Vagina (tissue), 2 donors: ENCODE measurements at regions not wholly inside any gene's neighbourhood (a gene's known extent, or its start where the extent isn't known, plus 50 kb on each side); places are given as distances from the start of the nearest gene placed in this dataset.

Source experiments
- DNase-seq, 2 donors: peaks; one replicate each; pipeline ENCODE4 v3.0.0-alpha.2; 2017; ENCODE audit errors: extremely low spot score in 2 of 2
- H3K27ac ChIP-seq: fragments of 200-600 bp; sonication (generic); one replicate; pipeline ENCODE4 v1.5.1; 2019
- H3K27me3 ChIP-seq: fragments of 200-600 bp; sonication (generic); one replicate; pipeline ENCODE4 v1.5.1; 2019
- H3K36me3 ChIP-seq, 2 donors: fragments of 200-600 bp; sonication (generic); one replicate each; pipeline ENCODE4 v1.5.1; 2017 to 2019
- H3K4me1 ChIP-seq: fragments of 200-600 bp; sonication (generic); one replicate; pipeline ENCODE4 v1.5.1; 2019
- H3K4me3 ChIP-seq, 2 donors: fragments of 200-600 bp; sonication (generic); 1 replicate in 1 of 2; 2 replicates in 1 of 2; pipeline ENCODE4 v1.5.1; 2016 to 2019
- H3K9me3 ChIP-seq: fragments of 200-600 bp; sonication (generic); one replicate; pipeline ENCODE4 v1.5.1; 2019
- POLR2A ChIP-seq, 2 donors: fragments of 450-650 bp; IDR thresholded peaks; one replicate each; pipeline ENCODE4 v1.6.1; 2017; ENCODE audit warnings: antibody characterized with exemption in 2 of 2, mild to moderate bottlenecking in 2 of 2, moderate library complexity in 2 of 2
- POLR2AphosphoS5 ChIP-seq, 2 donors: sonication (generic); formaldehyde crosslinking; IDR thresholded peaks; one replicate each; pipeline ENCODE4 v1.9.0; 2017; ENCODE audit warnings: antibody characterized with exemption in 2 of 2, mild to moderate bottlenecking in 2 of 2, low read depth in 1 of 2; ENCODE audit not compliant: insufficient read depth in 1 of 2
- intact Hi-C: fragments of 100-400 bp; cut with DNase I; formaldehyde crosslinking; loops from one replicate; pipeline ENCODE4 v1.15.1; 2023
- TF ChIP-seq, protein P1 (sequence below), 3 experiments: fragments of 450-650 bp in 2 of 3; fragments of 200-600 bp in 1 of 3; sonication (generic) in 1 of 3; IDR thresholded peaks; one replicate each; pipeline ENCODE4 v1.5.1; 2017 to 2019; ENCODE audit warnings: antibody characterized with exemption in 3 of 3, mild to moderate bottlenecking in 2 of 3, moderate library complexity in 2 of 3

GRCh38 chr5:125294844-125295243 is 548.4 kb upstream of the ZNF608 start:
- Histone ChIP-seq H3K27ac (no peak overlapping the region), H3K4me3 (no peak overlapping the region), H3K27me3 (no peaks in the 10 kb centered on the region), H3K9me3 (no peaks in the 10 kb centered on the region), H3K36me3 (no peaks in the 10 kb centered on the region), H3K4me1 (no peaks in the 10 kb centered on the region)
- intact Hi-C loops = no loop called here
- DNase-seq = no peak
- no peak for TF ChIP-seq POLR2A (IDR thresholded peaks at IDR 0.05)
- TF ChIP-seq POLR2AphosphoS5 (IDR thresholded peaks at IDR 0.05; ENCODE audit: insufficient read depth in 1 of 2, low read depth in 1 of 2) = no peak
- TF ChIP-seq, protein P1, sequence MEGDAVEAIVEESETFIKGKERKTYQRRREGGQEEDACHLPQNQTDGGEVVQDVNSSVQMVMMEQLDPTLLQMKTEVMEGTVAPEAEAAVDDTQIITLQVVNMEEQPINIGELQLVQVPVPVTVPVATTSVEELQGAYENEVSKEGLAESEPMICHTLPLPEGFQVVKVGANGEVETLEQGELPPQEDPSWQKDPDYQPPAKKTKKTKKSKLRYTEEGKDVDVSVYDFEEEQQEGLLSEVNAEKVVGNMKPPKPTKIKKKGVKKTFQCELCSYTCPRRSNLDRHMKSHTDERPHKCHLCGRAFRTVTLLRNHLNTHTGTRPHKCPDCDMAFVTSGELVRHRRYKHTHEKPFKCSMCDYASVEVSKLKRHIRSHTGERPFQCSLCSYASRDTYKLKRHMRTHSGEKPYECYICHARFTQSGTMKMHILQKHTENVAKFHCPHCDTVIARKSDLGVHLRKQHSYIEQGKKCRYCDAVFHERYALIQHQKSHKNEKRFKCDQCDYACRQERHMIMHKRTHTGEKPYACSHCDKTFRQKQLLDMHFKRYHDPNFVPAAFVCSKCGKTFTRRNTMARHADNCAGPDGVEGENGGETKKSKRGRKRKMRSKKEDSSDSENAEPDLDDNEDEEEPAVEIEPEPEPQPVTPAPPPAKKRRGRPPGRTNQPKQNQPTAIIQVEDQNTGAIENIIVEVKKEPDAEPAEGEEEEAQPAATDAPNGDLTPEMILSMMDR (IDR thresholded peaks at IDR 0.05) = no peak

DNA sequence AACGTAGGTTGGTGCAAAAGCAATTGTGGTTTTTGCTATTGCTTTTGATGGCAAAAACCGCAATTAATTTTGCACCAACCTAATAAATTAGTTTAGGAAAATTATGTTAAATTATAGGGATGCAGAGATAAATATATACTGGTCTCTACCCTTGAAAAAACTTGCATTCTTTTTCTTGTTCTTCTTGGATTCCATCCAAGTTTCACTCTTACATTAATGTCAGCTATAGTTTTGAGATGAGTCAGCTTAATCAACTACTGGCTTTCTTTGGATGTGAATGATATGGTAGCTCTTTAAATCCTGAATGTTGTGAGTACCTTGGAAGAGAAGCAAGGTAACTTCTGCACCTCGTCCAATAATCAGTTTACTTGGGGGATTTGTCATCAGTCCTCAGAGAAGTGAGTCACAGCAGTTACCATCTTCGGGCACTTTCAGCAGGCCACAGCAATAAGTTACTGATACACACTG is 549.0 kb upstream of the ZNF608 start:
- H3K4me1 ChIP-seq = no peaks in the 10 kb centered on the region
- H3K27me3 ChIP-seq = no peaks in the 10 kb centered on the region
- no peak for DNase-seq
- intact Hi-C loops = no loop called here
- H3K9me3 ChIP-seq = no peaks in the 10 kb centered on the region
- H3K4me3 ChIP-seq = no peak overlapping the region
- TF ChIP-seq POLR2AphosphoS5 (IDR thresholded peaks at IDR 0.05; ENCODE audit: insufficient read depth in 1 of 2, low read depth in 1 of 2) (no peak), POLR2A (IDR thresholded peaks at IDR 0.05) (no peak)
- TF ChIP-seq, protein P1 (IDR thresholded peaks at IDR 0.05) = no peak
- H3K27ac ChIP-seq = no peak overlapping the region
- no peaks in the 10 kb centered on the region for H3K36me3 ChIP-seq

DNA sequence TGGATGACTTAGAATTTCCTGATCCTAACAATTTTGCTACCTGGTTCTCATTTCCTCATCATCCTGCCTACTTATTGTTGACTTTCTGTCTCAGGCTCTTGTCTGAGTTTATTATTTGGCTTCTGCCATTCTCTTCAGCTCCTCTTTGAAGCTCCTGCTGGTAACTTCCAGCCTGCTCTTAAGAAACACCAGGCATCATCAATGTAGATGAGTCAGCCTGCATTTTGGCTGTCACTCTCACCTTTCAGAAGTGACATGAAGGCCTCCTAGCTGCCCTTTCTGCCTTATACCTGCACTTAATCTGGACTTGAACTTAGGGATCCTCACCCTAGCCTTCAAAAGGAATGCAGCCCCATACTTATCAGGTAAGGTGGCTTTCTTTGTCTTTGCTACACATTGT is 551.8 kb upstream of the ZNF608 start:
- Histone ChIP-seq H3K9me3 (no peaks in the 10 kb centered on the region), H3K27ac (no peak overlapping the region), H3K36me3 (no peaks in the 10 kb centered on the region), H3K4me1 (no peaks in the 10 kb centered on the region), H3K4me3 (no peak overlapping the region), H3K27me3 (no peaks in the 10 kb centered on the region)
- TF ChIP-seq POLR2A (IDR thresholded peaks at IDR 0.05) = no peak
- TF ChIP-seq, protein P1 (IDR thresholded peaks at IDR 0.05) = no peak
- TF ChIP-seq POLR2AphosphoS5 (IDR thresholded peaks at IDR 0.05; ENCODE audit: insufficient read depth in 1 of 2, low read depth in 1 of 2) = no peak
- no peak for DNase-seq
- intact Hi-C loops = no loop called here

GRCh38 chr5:125298746-125299379 is 552.4 kb upstream of the ZNF608 start:
- no peaks in the 10 kb centered on the region for H3K27me3 ChIP-seq

GRCh38 chr5:125301711-125302110 is 555.3 kb upstream of the ZNF608 start:
- H3K4me1 ChIP-seq = no peaks in the 10 kb centered on the region

More at GRCh38 chr5:125298746-125299379, 552.4 kb upstream of the ZNF608 start:
- intact Hi-C loops = no loop called here
- H3K4me1 ChIP-seq = no peaks in the 10 kb centered on the region
- H3K9me3 ChIP-seq = no peaks in the 10 kb centered on the region
- no peak overlapping the region for H3K27ac ChIP-seq
- TF ChIP-seq, protein P1 (IDR thresholded peaks at IDR 0.05) = no peak
- no peak for TF ChIP-seq POLR2A (IDR thresholded peaks at IDR 0.05)
- TF ChIP-seq POLR2AphosphoS5 (IDR thresholded peaks at IDR 0.05; ENCODE audit: insufficient read depth in 1 of 2, low read depth in 1 of 2) = no peak
- H3K36me3 ChIP-seq = no peaks in the 10 kb centered on the region
- DNase-seq = no peak
- no peak overlapping the region for H3K4me3 ChIP-seq

More at GRCh38 chr5:125301711-125302110, 555.3 kb upstream of the ZNF608 start:
- no peak for DNase-seq
- TF ChIP-seq POLR2A (IDR thresholded peaks at IDR 0.05) (no peak), POLR2AphosphoS5 (IDR thresholded peaks at IDR 0.05; ENCODE audit: insufficient read depth in 1 of 2, low read depth in 1 of 2) (no peak)
- TF ChIP-seq, protein P1 (IDR thresholded peaks at IDR 0.05) = no peak
- no peak overlapping the region for H3K27ac ChIP-seq
- H3K27me3 ChIP-seq = no peaks in the 10 kb centered on the region
- H3K9me3 ChIP-seq = no peaks in the 10 kb centered on the region
- no peaks in the 10 kb centered on the region for H3K36me3 ChIP-seq
- H3K4me3 ChIP-seq = no peak overlapping the region
- intact Hi-C loops = no loop called here
